ENCODE measurements at regions not wholly inside any gene's neighbourhood (a gene's known extent, or its start where the extent isn't known, plus 50 kb on each side); places are given as distances from the start of the nearest gene placed in this dataset.

GRCh38 chr10:59077855-59078254 is 98.6 kb upstream of the PHYHIPL start (continued):
- no peak for TF ChIP-seq ZNF462 (CRISPR knock-in tag; IDR thresholded peaks at IDR 0.05)
- TF ChIP-seq JUNB (IDR thresholded peaks at IDR 0.05; ENCODE audit: unreplicated experiment): no peak
- TF ChIP-seq STAT1 (IDR thresholded peaks at IDR 0.05; ENCODE audit: unreplicated experiment): no peak
- no peak for TF ChIP-seq POLR2AphosphoS5 (IDR thresholded peaks at IDR 0.05; ENCODE audit: low read depth)

GRCh38 chr10:59078978-59079377 is 97.5 kb upstream of the PHYHIPL start:
- no peak for ATAC-seq
- Mint-ChIP-seq H3K27ac (no peak overlapping the region), H3K4me1 (peaks cover 2% of the 10 kb centered on the region; the same call in 1 of the 3 replicates), H3K27me3 (ENCODE audit: insufficient read depth, low read depth, poor library complexity) (no peaks in the 10 kb centered on the region), H3K36me3 (ENCODE audit: low read depth) (no peaks in the 10 kb centered on the region), H3K4me3 (no peak overlapping the region), H3K9me3 (no peaks in the 10 kb centered on the region)
- H3K4me3 ChIP-seq: no peak overlapping the region
- H3K79me2 ChIP-seq (replicated peaks; ENCODE audit: insufficient read depth): no peaks in the 10 kb centered on the region
- no peaks in the 10 kb centered on the region for H3K36me3 ChIP-seq (ENCODE audit: insufficient read depth)
- H3K9me2 ChIP-seq (ENCODE audit: insufficient read depth): peaks cover 6% of the 10 kb centered on the region; the same call in 1 of the 2 replicates
- no peaks in the 10 kb centered on the region for H3F3A ChIP-seq (replicated peaks; ENCODE audit: low read depth)
- DNase-seq (ENCODE audit: low spot score): no peak
- no peaks in the 10 kb centered on the region for H3K27me3 ChIP-seq (ENCODE audit: insufficient read depth)
- no peak overlapping the region for H3K27ac ChIP-seq (ENCODE audit: low read depth)
- no peak overlapping the region for H2AFZ ChIP-seq
- no peaks in the 10 kb centered on the region for H3K4me1 ChIP-seq (ENCODE audit: insufficient read depth)
- H4K20me1 ChIP-seq (replicated peaks; ENCODE audit: insufficient read depth): no peaks in the 10 kb centered on the region
- no peak overlapping the region for H3K4me2 ChIP-seq
- no peak for TF ChIP-seq ZNF114 (CRISPR knock-in tag; IDR thresholded peaks at IDR 0.05)
- TF ChIP-seq POLR2AphosphoS5 (IDR thresholded peaks at IDR 0.05; ENCODE audit: low read depth): no peak
- TF ChIP-seq ETS1 (IDR thresholded peaks at IDR 0.05): no peak
- TF ChIP-seq REST (IDR thresholded peaks at IDR 0.05; ENCODE audit: unreplicated experiment): no peak
- TF ChIP-seq NANOG (IDR thresholded peaks at IDR 0.05; ENCODE audit: borderline replicate concordance): no peak
- TF ChIP-seq ZNF331 (CRISPR knock-in tag; IDR thresholded peaks at IDR 0.05; ENCODE audit: low read depth): no peak

Data from GM23338 (cell line).